ENCODE measurements at regions not wholly inside any gene's neighbourhood (a gene's known extent, or its start where the extent isn't known, plus 50 kb on each side); places are given as distances from the start of the nearest gene placed in this dataset.
"Not testable (repeated sequence)": the region's sequence is repeated elsewhere in the genome, so short reads cannot be mapped to it uniquely, and the experiment has no call there.

DNA sequence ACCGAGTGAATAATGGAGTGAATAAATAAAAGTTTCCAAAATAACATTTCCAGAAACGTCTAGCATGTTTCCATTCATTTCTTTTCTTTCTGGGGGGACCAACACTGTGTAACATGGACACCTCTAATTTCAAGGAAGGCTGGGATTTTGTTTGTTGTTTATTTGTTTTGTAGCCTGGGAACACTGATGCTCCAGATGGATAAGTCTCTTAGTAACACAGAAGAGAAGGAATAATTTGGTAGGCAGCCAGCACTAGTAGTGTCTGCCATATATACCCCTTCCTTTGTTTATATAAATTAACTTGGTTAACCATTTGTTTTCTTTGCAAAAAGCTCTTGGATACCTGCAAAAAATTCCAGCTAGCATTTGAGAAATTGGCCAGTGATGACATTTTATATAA lies 411.4 kb upstream of the DEPDC1 start:
- Histone ChIP-seq H3K27ac (no peak overlapping the region), H3K4me3 (no peak overlapping the region), H3K27me3 (no peaks in the 10 kb centered on the region), H3K9me3 (peaks cover 9% of the 10 kb centered on the region in 2 donors), H3K4me1 (no peaks in the 10 kb centered on the region), H3K36me3 (no peaks in the 10 kb centered on the region)
- TF ChIP-seq, protein P1, sequence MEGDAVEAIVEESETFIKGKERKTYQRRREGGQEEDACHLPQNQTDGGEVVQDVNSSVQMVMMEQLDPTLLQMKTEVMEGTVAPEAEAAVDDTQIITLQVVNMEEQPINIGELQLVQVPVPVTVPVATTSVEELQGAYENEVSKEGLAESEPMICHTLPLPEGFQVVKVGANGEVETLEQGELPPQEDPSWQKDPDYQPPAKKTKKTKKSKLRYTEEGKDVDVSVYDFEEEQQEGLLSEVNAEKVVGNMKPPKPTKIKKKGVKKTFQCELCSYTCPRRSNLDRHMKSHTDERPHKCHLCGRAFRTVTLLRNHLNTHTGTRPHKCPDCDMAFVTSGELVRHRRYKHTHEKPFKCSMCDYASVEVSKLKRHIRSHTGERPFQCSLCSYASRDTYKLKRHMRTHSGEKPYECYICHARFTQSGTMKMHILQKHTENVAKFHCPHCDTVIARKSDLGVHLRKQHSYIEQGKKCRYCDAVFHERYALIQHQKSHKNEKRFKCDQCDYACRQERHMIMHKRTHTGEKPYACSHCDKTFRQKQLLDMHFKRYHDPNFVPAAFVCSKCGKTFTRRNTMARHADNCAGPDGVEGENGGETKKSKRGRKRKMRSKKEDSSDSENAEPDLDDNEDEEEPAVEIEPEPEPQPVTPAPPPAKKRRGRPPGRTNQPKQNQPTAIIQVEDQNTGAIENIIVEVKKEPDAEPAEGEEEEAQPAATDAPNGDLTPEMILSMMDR (IDR thresholded peaks at IDR 0.05), result no peak
- TF ChIP-seq POLR2A (IDR thresholded peaks at IDR 0.05), result no peak
- DNase-seq (ENCODE audit: low spot score in 2 of 2), result no peak
- intact Hi-C loops (cut with DNase I; ENCODE audit: low total_unique reads), result no loop called here

GRCh38 chr1:68916221-68916902 lies 419.5 kb upstream of the DEPDC1 start:
- no peak for DNase-seq (ENCODE audit: low spot score in 2 of 2)
- no peak overlapping the region for H3K27ac ChIP-seq
- no peaks in the 10 kb centered on the region for H3K4me1 ChIP-seq
- no peaks in the 10 kb centered on the region for H3K9me3 ChIP-seq
- TF ChIP-seq POLR2A (IDR thresholded peaks at IDR 0.05) (no peak), POLR2AphosphoS5 (IDR thresholded peaks at IDR 0.05) (no peak)
- TF ChIP-seq, protein P1 (IDR thresholded peaks at IDR 0.05), result no peak
- no peaks in the 10 kb centered on the region for H3K36me3 ChIP-seq
- intact Hi-C loops (cut with DNase I; ENCODE audit: low total_unique reads), result no loop called here
- H3K27me3 ChIP-seq, result no peaks in the 10 kb centered on the region
- H3K4me3 ChIP-seq, result no peak overlapping the region

DNA sequence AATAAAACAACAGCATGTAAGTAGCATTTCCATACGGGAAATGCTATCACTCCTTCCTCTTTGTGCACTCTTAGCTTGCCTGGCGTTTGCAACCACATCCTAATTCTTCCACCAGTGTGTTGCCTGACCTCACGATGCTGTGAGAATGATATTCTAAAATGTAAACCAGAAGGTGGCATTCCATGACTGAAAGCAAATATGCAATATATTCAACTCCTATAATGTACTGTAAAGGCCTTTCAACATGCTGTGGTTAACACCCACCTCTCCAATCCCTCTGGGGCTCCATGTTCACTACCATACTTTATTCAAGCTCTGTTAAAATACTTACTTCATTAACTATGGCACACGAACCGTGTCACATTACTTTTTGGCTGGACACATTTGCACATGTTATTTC lies 420.6 kb upstream of the DEPDC1 start:
- H3K4me3 ChIP-seq, result no peak overlapping the region
- DNase-seq (ENCODE audit: low spot score in 2 of 2), result no peak
- no peaks in the 10 kb centered on the region for H3K9me3 ChIP-seq
- no peak overlapping the region for H3K27ac ChIP-seq
- no peaks in the 10 kb centered on the region for H3K36me3 ChIP-seq
- TF ChIP-seq, protein P1 (IDR thresholded peaks at IDR 0.05), result no peak
- TF ChIP-seq POLR2A (IDR thresholded peaks at IDR 0.05), result no peak
- no peak for TF ChIP-seq POLR2AphosphoS5 (IDR thresholded peaks at IDR 0.05)
- intact Hi-C loops (cut with DNase I; ENCODE audit: low total_unique reads), result no loop called here
- no peaks in the 10 kb centered on the region for H3K4me1 ChIP-seq
- H3K27me3 ChIP-seq, result no peaks in the 10 kb centered on the region

DNA sequence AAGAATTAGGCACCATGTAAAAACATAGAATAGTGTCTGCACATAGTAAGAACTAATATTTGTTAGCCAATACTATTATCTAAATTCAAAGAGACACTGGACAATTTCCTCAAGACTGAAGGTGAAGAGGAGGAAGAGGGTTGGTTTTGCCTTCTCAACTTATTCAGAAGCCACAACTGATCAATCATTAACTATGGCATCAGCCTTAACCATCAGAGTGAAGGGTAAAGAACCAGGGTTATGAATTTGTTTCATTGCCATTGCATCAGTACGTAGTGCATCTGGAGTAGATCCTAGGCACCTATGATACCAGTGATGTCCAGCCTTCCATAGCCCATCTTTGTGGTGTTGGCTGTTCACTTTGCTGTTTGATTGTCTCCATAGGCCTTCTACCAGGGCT lies 421.7 kb upstream of the DEPDC1 start:
- no peak for TF ChIP-seq POLR2AphosphoS5 (IDR thresholded peaks at IDR 0.05)
- TF ChIP-seq POLR2A (IDR thresholded peaks at IDR 0.05), result no peak
- TF ChIP-seq, protein P1 (IDR thresholded peaks at IDR 0.05), result no peak
- no peak for DNase-seq (ENCODE audit: low spot score in 2 of 2)
- no peaks in the 10 kb centered on the region for H3K9me3 ChIP-seq
- intact Hi-C loops (cut with DNase I; ENCODE audit: low total_unique reads), result no loop called here
- H3K4me3 ChIP-seq, result no peak overlapping the region
- no peaks in the 10 kb centered on the region for H3K27me3 ChIP-seq
- H3K36me3 ChIP-seq, result no peaks in the 10 kb centered on the region
- no peaks in the 10 kb centered on the region for H3K4me1 ChIP-seq
- no peak overlapping the region for H3K27ac ChIP-seq

DNA sequence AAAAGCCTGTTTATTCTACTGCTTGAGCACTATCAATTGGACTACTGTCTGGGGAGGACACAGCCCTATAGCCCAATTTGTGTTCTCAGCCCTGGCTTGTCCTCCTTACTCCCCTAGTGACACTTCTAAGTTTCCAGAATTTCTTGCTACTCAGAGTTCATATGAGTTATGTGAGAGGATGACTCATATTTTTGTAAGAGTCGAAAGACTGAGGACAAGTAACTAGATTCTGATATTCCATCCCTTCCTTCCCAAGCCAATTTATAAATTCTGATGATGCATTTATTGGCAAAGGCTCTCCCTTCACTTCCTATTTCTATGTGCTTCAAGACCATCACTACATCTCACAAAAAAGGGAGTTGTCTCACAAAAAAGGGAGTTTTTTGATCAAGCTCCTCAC lies 422.2 kb upstream of the DEPDC1 start:
- no peak overlapping the region for H3K27ac ChIP-seq
- no peaks in the 10 kb centered on the region for H3K9me3 ChIP-seq
- DNase-seq (ENCODE audit: low spot score in 2 of 2), result no peak

DNA sequence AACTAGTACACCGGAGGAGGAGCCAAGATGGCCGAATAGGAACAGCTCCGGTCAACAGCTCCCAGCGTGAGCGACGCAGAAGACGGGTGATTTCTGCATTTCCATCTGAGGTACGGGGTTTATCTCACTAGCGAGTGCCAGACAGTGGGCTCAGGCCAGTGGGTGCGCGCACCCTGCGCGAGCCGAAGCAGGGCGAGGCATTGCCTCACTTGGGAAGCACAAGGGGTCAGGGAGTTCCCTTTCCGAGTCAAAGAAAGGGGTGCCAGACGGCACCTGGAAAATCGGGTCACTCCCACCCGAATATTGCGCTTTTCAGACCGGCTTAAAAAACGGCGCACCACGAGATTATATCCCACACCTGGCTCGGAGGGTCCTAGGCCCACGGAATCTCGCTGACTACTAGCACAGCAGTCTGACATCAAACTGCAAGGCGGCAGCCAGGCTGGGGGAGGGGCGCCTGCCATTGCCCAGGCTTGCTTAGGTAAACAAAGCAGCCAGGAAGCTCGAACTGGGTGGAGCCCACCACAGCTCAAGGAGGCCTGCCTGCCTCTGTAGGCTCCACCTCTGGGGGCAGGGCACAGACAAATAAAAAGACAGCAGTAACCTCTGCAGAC lies 426.7 kb upstream of the DEPDC1 start:
- H3K27ac ChIP-seq; H3K27me3 ChIP-seq; intact Hi-C loops (cut with DNase I; ENCODE audit: low total_unique reads); H3K4me3 ChIP-seq; DNase-seq (ENCODE audit: low spot score in 2 of 2); H3K9me3 ChIP-seq; H3K36me3 ChIP-seq; H3K4me1 ChIP-seq: not testable (repeated sequence)

More for the DNA sequence above, 422.2 kb upstream of the DEPDC1 start:
- intact Hi-C loops (cut with DNase I; ENCODE audit: low total_unique reads), result no loop called here
- no peak for TF ChIP-seq POLR2A (IDR thresholded peaks at IDR 0.05)
- no peak for TF ChIP-seq POLR2AphosphoS5 (IDR thresholded peaks at IDR 0.05)
- TF ChIP-seq, protein P1 (IDR thresholded peaks at IDR 0.05), result no peak
- Histone ChIP-seq H3K4me1 (no peaks in the 10 kb centered on the region), H3K27me3 (no peaks in the 10 kb centered on the region), H3K36me3 (no peaks in the 10 kb centered on the region), H3K4me3 (no peak overlapping the region)

All from breast epithelium (tissue), 4 donors.